Kidney glomerular epithelial cell (primary cell): ENCODE measurements at regions not wholly inside any gene's neighbourhood (a gene's known extent, or its start where the extent isn't known, plus 50 kb on each side); places are given as distances from the start of the nearest gene placed in this dataset.
"Not testable (repeated sequence)": the region's sequence is repeated elsewhere in the genome, so short reads cannot be mapped to it uniquely, and the experiment has no call there.

Experiments
- DNase-seq: peaks from one replicate; lab custom pipeline; 2025; lab: John Stamatoyannopoulos, UW

DNA sequence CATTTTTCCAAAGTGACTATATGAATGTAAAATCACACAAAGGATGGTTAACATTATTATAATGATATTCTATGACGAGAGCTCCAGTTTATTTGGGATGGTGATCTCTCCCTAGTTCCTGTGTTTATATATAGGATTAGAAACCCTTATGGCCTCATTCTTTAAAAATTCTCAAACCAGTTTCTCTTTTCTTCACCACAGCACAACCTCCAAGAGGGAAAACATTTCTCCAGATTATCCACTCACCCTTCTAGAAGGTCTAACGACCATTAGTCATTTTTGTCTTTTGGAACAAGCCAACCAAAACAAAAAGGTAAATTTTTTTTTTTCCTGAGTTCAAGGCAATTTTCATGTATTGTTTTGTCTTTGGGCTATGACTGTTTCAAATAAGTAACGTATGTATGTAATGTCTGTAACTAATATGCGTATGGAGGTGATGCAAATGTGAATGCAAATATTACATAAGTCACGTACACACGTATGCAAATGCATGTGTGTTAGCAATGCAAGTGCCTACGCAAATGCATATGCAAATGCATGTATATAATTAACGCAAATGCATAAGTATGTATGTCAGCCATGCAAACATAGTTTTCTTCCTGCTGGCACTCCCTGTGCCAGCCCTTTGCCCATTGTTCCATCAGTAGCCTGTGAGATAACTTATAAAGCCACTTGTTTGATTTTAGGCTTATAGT, 72.5 kb upstream of the MORC3 start:
- peak; percentile 23 for DNase-seq

DNA sequence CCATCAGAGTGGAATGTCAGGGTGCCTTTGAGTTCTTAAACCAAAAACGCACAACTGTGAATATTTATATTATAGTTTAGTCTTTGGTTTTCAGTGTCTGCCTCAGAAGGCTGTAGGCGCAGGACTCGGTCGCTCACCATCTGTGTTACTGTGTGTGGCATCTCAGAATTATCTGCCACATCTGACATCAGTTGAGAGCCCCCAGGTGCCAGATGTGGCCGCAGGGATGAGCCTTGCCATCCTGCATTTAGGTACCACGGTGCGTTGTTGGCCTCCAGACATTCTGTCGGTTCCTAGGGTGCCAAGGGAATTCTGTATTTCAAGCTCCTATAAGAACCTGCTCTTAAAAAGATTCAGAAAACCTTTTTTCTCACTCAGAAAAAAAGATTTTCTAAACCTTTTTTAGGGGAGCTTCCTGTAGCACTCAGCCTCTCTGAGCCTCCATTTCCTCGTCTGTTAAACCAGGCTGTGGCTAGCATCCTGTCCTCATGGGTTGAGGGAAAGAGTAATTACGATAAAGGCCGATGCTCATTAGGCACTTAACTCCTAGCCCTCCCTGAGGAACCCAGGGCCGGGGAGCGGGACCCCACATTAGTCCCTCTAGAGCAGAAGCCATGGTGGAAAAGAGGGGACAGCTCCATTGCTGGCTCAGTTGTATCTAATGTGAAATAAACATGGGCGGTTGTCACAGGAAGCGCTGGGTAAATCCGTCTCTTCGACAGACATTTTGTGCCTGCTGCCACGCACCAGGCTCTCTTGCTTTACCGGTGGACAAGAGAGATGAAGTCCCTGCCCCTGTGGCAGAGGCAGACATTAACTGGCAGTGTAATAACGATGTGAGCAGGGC, 70.2 kb upstream of the MORC3 start:
- DNase-seq, result no peak

DNA sequence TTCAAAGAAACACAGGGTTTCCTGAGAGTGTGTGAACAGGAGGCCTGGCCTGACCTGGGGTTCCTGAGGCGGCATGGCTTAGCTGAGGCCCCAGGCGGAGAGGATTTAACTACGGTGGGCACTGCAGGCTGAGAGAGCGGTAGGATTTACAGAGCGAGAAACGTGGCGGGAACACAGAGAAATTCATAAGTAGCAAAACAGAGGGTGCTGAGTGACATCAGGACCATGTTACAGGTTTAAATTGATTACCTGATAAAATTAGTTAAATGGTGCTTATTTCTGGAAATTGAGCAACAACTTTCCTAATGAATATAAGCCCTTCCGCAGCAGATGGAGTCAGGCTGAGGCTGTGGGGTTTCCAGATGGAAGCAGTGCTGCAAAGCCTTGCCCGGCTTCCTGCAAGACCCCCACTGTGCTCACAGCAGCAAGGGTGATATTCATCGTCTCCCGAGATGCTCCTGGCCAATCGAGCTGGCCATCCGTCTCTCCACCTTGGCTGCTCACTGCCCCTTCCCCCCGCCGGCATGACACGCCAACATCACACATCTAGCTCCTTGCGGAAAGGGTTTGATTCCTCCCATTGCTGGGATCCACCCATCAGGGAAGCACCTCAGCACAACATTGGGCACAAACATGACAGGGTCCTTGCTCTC, 69.4 kb upstream of the MORC3 start:
- DNase-seq, result no peak

DNA sequence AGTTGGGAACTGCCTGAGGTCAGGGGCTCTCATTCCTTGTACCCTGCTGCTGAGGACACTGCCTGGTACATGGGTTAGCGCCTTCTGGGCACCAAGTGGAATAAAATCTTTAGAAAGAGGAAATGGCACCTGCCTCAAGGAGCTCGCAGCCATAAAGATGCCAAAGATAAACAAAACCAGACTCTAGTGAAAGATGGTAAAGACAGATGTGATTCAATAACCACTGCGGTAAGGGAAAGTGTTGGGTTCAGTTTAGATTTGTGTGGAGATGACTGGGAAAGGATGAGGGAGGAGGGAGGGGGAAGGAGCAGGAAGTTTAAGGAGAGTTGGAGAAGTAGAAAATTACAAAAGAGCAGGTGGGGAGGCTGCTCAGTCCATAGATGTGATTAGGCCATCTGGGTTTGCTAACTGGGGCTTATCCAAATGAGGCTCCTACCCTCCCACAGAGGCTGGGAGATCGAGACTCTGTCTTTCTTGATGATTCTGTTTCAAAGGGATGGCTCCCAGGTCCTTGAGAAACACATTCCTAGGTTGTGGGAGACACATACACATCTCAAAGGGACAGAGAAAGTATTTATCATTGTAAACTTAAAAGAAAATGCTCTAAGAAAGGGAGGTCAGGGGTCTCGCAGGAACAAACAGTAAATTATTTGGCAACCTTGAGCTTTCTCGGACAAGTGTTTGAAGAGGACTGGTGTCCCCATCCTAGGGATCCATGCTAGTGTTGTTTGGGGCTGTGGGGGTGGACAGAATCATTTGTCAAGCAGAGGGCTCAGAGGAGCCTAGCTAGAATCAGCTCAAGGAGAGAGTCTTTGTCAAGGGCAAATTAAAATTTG, 65.7 kb upstream of the MORC3 start:
- DNase-seq, result no peak

DNA sequence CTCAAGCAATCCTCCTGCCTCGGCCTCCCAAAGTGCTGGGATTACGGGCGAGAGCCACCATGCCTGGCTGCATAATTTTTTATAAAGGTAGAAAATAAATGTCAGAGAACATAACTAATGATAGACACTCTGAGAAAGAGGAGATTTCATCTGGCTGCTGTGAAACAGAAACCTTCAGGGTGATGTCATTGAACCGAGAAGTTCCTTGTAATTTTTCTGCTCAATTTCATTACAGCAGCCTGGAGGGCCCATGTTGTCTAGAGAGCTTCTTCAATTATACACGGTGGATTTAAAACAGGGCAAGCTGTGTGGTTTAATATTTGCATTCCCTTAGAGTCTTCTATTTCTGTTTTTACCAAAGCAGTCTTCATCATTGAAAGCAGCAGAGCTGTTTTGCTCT, 64.3 kb upstream of the MORC3 start:
- DNase-seq, result no peak

DNA sequence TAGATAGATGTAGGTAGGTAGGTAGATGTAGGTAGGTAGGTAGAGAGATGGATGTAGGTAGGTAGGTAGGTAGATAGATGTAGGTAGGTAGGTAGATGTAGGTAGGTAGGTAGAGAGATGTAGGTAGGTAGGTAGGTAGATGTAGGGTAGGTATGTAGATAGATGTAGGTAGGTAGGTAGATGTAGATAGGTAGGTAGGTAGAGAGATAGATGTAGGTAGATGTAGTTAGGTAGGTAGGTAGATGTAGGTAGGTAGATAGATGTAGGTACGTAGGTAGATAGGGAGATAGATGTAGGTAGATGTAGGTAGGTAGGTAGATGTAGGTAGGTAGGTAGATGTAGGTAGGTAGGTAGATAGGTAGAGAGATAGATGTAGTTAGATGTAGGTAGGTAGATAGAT, 62.3 kb upstream of the MORC3 start:
- DNase-seq, result no peak

DNA sequence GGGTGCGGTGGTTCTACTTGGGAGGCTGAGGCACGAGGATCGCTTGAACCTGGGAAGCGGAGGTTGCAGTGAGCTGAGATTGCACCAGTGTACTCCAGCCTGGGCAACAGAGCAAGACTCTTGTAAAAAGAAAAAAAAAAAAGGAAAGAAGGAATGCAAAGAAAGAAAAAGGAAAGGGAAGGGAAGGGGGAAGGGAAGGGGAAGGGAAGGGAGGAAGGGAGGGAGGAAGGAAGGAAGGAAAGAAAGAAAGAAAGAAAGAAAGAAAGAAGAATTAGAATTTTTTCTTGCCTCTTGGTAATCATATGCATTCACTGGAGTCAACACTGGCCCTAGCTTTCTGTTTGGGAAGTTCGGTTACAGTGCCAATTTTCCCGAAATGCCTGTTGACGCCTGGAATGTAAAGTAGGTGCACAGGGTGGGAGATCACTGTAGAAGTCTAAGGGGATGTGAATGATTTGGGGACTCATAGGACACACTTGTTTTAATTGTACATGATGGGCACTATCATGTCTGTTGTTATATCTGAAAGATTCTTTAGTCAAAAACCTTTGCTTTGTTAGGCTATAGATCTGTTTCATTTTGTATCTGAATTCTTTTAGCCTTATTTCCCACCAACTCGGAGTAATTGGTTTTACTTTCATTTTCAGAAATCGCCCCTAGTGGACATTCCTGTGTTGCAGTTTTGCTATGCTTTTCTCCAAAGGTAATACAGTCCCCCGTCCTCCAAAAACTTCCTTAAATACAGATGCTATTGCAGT, 59.8 kb upstream of the MORC3 start:
- DNase-seq, result peak; percentile 77

DNA sequence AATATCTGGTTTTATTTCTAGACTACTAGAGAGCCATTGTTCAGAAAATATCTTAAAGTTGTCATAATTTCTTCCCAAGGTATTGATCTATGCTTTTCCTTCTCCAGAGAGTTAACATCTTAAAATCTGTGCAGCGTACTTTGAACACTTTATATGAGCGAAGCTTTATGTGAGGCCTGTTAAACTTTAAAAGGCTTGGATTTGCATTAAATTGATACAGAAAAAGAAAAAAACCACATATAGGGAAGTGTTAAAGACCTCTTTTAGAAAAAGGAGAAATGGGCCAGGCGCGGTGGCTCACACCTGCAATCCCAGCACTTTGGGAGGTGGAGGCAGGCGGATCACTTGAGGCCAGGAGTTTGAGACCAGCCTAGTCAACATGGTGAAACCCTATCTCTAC, 59.2 kb upstream of the MORC3 start:
- DNase-seq, result no peak

DNA sequence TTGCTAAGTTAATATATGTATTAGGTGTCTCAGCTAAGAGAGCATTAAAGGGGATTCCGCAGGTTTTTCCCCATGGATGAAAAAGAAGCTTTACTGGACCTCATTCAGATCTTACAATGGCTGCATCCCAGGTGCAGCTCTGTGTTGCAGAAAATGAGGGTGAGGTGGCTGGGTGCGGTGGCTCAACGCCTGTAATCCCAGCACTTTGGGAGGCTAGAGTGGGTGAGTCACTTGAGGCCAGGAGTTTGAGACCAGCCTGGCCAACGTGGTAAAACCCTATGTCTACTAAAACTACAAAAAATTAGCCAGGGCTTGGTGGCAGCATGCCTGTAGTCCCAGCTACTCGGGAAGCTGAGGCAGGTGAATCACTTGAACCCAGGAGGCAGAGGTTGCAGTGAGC, 58.5 kb upstream of the MORC3 start:
- no peak for DNase-seq

DNA sequence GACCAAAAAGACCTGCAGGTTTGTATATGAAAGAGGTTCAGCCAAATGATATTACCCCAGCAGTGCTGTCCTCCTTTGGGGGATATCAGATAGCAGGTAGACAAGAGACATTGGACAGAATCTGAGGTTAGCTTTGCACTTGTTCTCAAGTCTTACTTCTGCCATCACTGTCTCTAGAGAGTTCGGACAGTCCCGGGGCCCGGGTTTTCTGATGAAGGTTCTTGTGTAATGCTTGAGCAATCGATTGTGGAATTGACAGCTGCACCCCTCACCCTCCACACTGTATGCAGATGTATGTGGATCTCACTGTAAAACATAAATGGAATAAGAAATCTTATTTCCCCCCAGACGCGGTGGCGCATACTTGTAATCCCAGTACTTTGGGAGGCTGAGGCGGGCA, 56.2 kb upstream of the MORC3 start:
- no peak for DNase-seq

DNA sequence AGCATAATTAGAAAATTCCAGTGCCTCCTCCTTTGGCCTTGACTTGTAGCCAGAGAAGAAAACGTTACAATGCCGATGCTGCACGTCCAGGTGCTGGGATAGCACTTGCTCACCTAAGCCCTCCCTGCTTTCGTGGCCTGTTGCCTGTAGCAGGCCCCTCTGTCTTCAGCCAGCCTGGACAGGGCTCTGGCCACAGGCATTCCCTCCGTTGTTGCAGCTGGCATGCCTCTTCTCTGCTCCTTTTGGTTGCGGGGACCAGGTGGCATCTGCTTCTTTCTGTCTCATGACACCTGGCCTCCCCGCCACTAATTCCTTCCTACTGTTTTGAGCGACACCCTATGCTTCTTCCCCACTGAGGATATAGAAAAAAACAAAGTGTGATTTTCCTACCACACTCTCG, 54.6 kb upstream of the MORC3 start:
- DNase-seq, result no peak

DNA sequence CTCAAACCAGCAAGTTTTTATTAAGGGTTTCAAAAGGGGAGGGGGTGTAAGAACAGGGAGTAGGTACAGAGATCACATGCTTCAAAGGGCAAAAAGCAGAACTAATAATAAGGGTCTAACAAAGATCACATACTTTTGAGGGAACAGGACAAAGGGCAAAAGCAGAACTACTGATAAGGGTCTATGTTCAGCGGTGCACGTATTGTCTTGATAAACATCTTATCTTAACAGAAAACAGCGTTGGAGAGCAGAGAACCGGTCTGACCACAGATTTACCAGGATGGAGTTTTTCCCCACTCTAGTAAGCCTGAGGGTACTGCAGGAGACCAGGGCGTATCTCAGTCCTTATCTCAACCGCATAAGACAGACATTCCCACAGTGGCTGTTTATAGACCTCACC, 52.2 kb upstream of the MORC3 start:
- not testable (repeated sequence) for DNase-seq

DNA sequence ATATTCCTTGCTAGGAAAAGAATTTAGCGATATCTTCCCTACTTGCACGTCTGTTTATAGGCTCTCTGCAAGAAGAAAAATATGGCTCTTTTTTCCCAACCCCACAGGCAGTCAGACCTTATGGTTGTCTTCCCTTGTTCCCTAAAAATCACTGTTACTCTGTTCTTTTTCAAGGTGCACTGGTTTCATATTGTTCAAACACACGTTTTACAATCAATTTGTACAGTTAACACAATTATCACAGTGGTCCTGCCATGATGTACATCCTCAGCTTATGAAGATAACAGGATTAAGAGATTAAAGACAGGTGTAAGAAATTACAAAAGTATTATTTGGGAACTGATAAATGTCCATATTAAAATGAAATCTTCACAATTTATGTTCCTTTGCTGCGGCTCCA, 51.7 kb upstream of the MORC3 start:
- DNase-seq, result not testable (repeated sequence)
